DND-41 (cell line): ENCODE measurements at regions not wholly inside any gene's neighbourhood (a gene's known extent, or its start where the extent isn't known, plus 50 kb on each side); places are given as distances from the start of the nearest gene placed in this dataset.

Experiments used
- CTCF ChIP-seq: IDR thresholded peaks from 2 replicates; pipeline ENCODE4 v1.5.1; 2012; ENCODE audit warnings: borderline replicate concordance, low read length, moderate library complexity, mild to moderate bottlenecking; ENCODE audit not compliant: poor library complexity, severe bottlenecking; ENCODE audit errors: extremely low read depth
- EZH2 ChIP-seq: IDR thresholded peaks from 3 replicates; pipeline ENCODE4 v1.6.1; 2012; ENCODE audit warnings: borderline replicate concordance, low read depth, mild to moderate bottlenecking, moderate library complexity, low read length, inconsistent platforms; ENCODE audit not compliant: severe bottlenecking

- TF ChIP-seq CTCF (no peak), EZH2 (no peak)
Measured at GRCh38 chr3:80533553-80533952, 765.8 kb upstream of the ROBO1 start.
